Amygdala (tissue), 56 donors: ENCODE measurements at regions not wholly inside any gene's neighbourhood (a gene's known extent, or its start where the extent isn't known, plus 50 kb on each side); places are given as distances from the start of the nearest gene placed in this dataset.
A peak's percentile ranks its signal among the peaks of the same experiment; 100 is the strongest.

Experiments used
- DNase-seq, 56 donors: peaks; one replicate each; lab custom pipeline; 2025; lab: John Stamatoyannopoulos, UW

DNA sequence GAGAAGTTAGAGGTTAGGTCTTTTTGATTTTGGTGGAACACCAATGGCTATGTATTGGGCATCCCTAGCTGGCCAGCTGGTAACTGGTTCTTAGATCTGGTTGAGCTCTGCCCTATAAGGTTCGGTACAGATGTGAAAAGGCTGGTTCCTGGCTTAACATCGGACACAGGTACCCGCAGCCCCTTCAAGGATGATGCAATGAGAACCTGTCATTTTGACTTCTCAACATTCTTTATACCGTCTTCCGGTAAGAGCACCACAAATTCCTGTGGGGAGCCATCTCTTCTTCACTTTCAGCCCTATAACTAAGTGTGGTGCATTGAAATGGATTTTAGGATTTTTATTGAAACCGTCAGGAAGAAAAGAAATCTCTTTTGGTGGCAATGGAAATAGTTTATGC lies 222.8 kb downstream of the ADAMTS9 start:
- DNase-seq, result no peak

DNA sequence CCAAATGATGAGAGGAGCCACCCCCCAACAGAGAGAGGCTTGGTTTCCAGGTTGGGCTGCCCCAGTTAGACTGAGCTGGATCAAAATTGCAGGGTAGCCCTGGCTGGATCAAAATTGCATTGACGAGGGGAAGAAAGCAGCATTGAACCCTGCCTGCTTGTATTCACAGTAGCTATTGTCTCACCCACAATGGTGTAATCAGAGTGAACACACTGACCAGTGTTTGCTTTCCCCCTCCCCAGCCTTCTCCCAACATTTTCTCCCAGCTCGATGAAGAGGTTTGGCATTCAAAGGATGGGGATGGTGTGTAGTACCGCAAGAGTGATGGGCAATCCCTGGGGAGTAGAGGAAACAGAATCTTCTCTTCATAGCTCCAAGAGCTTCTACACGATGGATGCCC lies 223.8 kb downstream of the ADAMTS9 start:
- DNase-seq, result peak in 33 of 56 donors; percentile 6 to 76 (median 36)

DNA sequence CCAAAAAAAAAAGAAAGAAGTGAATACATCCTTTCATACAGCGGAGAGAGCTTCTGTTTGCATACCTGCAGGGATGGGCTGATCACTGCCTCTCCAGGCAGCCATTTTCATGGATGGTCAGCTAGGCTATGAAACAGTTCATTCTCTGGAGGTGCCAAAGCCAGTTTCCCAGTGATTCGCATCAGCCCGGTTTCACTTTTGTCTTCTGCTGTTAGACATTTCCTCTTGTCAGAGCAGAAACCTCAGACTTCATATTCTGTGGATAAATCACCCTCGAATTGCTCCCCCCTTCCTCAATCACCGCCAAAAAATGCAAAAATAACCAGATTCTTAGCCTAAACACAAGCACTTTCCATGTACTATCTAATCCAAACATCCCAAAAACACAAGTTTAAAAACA lies 225.6 kb downstream of the ADAMTS9 start:
- no peak for DNase-seq

DNA sequence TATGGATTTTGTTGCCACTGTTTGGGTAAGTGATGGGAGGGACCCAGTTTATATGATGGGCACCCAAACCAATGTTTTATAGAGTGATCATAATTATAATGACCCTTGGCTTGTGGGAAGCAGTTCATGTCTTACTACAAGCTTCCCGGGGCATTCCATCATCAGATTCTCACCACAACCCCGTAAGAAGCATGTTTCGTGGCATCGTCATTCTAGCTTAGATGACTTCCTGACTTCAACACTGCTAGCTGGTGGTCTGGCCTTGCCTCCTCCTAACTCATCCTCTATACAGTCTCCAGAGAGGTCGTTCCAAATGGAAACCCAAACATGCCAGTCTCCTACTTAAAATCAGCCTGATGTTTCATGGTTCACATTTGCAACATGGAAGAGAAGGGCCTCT lies 226.9 kb downstream of the ADAMTS9 start:
- no peak for DNase-seq

DNA sequence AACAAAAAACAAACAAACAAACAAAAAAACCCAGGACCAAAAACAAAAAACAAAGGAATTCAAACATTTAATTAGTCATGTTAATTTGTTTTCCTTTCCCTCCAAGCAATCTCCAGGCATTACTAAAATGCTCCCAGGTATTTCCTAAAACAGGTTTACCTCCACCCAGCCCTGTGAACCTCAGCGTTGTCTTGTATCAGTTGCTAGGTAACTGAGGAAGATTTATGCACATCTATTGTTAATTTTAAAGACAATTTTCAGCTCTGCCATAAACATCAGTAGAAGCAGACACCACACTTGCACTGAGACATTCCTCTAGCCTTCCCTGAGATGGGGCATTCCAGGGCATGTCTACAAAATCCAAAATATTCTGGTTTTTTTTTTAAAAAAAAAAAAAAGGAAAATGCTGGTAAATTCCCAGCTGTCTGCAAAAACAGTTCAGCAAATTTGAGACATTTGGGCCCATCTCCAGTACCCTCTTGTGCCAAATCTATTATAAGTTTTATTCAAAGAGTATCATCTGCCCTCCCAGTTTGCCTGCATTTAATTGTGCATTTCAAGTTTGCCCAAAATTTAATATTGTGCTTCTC lies 227.6 kb downstream of the ADAMTS9 start:
- no peak for DNase-seq

DNA sequence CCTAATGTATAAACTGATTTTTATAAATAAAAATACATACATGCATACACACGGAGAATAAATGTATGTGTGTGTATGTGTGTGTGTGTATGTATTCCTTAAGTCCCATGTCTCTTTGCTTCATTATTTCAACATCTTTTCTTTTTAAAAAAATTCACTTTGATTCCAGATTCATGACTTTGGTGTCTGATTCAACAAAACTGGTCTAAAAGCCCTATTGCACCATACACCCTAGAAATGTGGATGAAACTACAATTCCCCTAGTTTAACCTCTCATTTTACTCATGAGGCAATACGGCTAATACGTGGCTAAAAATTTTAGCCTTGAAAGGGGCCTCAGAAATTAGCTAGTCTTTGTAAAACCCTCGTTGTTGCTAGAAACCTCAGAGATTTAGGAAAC lies 228.1 kb downstream of the ADAMTS9 start:
- no peak for DNase-seq

DNA sequence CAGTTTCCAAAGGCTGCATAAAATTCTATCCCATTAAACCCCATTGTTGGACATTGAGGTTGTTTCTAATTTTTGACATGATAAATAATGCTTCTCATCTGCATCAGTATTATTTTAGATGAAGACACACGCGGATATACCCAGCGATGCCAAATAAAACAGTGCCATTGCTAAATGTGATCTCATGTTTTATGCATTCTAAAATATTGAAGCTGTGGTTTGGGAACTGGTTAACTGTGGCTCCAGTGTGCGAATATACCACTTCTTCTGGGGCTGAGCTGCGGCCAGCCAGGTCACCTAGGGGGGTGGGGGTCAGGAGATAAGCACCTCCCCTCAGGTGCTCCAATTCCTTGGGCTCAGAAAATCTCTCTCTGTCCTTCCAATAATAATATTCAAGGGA lies 230.0 kb downstream of the ADAMTS9 start:
- DNase-seq, result no peak

DNA sequence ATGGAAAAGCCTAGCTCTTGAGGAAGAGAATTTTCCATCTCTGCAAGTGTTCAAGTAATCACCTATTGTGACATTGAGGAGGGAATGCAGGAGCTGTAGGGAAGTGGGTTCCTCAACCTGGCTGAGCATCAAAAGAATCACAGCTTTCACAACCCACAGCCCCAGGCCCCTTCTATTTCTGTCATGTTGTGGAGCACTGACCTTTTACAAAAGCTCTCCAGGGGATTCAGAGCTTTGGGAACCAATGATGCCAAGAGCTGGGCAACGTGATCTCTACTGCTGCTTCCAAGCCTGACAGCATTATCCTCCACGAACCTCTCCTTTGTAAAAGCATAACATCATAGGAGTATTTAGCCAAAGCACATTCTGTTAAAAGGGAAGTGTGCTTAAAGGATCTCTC lies 231.1 kb downstream of the ADAMTS9 start:
- no peak for DNase-seq

DNA sequence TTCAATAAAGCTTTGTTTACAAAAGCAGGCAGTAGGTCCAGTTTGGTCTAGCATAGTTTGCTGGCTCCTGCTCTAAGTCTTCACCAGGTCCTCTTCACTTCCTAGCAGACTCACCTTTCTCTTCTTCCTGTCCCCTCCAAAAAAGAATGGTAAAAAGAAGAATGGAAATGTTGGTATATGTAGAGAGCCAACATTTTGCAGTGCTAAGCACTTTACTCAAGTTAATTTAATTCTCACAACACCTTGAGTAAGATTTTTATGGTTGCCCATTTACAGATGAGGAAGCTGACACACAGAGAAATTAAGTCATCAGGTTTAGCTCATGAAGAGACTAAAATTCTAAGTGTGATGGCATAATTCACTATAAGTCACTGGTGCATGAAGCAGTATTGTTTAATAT lies 230.1 kb upstream of the PRICKLE2 start:
- DNase-seq, result no peak

DNA sequence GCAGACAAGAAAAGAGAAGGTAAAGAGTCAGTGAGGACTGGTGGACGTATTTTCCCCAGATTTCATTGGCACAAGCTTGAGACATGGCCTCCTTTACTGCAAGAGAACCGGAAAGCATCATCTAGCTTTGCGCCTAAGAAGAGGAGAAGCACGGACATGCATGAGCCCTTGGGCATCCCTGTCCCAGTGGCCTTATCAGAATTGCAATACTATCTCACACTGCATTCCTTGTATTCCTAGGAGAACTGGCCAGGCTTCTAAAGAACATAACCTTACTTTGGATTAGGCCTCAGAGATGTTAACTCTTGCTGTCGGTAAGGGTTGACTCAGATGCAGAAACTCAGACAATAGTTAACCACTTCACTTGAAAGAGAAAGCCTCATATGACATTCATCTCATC lies 229.5 kb upstream of the PRICKLE2 start:
- no peak for DNase-seq

DNA sequence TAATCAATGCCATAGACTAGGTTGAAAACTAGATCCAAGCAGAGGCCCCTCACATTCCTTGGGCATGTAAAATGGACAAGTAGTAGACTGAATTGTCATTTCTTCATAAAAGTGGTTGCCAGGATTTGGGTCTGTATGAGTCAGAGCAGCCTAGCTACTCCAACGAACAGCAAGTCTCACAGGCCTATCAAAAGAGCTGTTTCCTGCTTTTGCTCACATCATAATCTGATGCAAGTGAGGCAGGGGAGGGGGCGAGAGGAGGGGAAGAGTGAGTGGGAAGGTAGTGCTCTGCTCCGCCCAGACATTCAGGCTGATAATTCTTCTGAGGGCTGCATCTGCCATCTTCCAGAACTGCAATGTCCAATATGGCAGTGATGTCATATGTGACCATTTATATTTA lies 228.9 kb upstream of the PRICKLE2 start:
- no peak for DNase-seq

DNA sequence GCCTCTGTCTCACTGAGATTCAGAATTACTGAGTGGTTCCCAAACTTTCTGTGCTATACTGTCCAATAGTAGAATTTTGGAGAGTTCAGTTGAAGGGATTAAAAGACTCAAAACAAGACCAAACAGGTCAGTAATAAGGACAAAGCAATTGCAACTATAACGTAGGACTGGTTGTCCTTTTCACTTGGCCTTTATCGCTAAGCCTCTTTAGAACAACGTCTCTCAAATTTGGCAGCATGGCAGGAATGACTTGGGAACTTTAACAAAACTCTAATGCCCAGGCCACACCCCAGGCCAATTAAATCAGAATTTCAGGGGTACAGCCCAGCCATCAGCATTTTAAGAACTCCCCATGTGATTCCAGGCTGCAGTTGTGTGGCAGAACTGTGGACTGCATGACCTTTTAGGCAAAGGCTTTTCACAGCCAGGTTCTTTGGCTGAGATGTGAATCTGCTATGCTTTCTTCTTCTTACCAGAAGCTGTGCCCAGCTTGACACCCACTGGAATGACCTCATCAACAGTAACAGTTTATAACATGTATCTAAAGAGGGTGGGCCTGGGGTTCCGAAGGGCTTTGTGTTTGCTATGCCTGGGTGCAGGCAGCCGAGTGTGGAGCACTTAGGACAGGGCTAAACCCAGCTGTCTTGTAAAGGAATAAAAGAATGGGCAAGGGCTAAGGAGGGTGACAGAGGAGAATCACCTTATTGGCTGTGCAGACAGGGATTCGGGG lies 226.2 kb upstream of the PRICKLE2 start:
- no peak for DNase-seq

DNA sequence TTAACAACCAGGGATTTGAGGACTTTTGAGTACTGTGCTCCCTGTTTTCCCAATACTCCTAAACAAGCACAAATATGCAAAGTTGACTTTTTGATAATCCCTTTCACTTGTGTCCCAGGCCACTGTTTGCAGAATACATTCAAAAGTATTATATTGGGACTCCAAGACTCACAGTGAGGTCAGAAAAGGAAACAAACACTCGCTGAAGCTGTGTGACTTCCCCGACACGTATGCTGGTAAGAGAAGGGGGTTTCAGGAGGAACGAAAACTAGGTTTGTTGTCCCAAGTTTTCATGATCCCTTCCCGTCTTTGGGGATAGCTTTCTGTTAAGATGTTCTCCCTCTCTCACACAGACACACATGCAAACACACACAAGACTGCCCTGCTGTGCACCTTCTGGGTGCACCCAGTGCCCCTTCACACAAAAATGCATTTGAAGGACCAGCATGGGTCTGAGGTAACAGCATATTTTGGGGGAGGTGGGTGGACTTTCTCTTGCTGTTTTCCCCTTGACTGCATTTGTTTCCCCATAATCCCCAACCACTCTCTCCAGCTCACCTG lies 225.2 kb upstream of the PRICKLE2 start:
- DNase-seq, result no peak

DNA sequence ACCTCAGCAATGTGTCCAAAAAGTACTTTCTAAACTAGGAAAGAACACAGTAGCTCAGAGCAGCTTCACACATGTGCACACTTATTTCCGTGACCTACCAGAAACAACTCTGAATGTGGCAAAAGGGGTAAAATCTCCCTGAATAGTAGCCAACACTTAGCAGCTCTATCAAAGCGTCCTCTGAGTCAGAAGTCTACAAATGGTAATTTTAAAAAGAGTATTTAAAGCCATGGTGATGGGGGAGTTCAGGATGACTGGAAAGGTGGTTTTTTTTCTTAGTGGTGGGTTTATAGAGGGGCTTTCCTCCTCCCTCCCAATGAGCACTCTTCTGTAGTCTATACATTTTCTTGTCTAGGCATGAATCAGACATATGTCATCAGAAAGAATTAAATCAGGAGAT lies 223.8 kb upstream of the PRICKLE2 start:
- no peak for DNase-seq

DNA sequence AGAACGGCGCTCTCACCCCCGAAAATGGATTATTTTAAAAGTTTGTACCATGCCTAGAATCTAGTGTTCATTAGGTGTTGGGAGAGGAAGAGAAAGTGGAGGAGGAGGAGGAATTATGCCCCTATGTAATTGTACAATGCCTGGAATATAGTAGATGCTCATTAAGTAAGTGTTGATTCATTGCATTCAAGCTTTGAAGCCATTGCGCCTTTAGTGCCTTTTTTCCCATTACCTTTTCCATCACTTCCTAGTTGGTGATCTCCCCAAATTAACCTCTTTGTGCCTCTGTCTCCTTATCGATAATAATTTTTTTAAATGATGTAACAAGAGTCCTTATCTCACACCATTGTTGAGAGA lies 220.7 kb upstream of the PRICKLE2 start:
- no peak for DNase-seq

DNA sequence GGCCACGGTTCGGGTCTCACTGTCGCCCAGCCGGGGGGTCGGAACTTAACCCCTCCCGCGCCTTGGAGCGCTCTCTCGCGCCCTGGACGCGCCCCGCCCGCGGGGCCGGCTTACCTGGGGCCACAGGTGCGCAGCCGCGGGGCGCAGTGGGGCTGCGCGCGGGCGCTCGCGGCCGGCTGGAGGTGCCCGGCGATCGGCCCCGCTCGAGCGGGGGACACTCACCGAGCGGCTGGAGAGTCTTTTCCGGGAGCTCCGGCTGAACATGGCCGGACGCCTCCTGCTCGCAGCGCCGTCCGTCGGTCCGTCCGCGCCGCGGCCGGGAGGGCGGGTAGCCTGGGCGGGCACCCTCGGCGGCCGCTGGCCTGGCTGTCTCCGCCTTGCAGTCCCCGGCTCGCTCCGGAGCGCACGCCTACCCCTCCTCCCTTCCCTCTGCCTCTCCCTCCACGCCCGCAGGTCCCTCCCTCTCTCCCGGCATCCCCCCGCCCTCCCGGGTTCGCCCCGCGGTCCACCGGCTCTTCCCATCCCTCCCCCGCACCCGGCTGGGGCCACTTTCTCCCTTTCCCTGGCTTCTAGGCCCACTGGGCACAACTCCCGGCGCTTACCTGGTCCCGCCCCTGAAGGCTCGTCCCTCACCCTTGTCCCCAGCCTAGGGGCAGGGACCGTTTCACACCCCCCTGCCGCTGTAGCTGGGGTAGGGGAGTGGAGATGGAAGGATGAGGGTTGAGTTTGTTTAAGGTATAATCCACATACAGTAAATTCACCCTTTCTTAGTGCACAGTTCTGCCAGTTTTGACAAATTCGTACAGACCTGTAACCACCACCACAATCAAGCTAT lies 220.1 kb upstream of the PRICKLE2 start:
- peak in 2 of 56 donors; percentile 3 to 22 for DNase-seq

DNA sequence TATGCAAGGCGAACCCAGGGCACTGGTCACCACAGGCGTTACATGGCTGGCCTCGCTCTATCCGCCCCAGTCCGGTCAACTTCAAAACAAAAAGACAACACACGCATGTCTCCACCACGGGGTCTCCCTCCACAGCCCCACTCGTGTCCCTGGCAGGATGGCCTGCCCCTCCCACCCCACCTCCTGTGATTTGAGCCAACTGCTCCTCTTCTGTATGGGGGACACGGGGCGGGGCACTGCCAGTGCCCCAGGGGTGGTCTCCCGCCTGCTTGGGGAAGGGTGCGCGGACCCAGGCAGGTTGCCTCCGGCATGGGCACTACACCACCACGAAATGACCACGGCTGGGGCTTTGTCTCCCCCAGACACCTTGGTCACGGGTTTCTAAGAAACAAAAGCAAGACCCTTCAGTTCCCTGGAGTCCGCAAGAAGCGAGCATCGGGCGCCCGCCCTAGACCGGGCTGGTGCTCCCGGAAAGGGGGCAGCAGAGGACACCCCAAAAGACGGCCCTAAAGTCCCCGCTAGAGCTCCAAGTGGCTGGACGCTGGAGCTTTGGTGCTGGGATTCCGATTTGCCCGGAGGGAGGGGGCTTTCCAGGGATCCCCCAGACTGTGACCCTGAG lies 219.3 kb upstream of the PRICKLE2 start:
- peak in 1 of 56 donors; percentile 19 for DNase-seq

DNA sequence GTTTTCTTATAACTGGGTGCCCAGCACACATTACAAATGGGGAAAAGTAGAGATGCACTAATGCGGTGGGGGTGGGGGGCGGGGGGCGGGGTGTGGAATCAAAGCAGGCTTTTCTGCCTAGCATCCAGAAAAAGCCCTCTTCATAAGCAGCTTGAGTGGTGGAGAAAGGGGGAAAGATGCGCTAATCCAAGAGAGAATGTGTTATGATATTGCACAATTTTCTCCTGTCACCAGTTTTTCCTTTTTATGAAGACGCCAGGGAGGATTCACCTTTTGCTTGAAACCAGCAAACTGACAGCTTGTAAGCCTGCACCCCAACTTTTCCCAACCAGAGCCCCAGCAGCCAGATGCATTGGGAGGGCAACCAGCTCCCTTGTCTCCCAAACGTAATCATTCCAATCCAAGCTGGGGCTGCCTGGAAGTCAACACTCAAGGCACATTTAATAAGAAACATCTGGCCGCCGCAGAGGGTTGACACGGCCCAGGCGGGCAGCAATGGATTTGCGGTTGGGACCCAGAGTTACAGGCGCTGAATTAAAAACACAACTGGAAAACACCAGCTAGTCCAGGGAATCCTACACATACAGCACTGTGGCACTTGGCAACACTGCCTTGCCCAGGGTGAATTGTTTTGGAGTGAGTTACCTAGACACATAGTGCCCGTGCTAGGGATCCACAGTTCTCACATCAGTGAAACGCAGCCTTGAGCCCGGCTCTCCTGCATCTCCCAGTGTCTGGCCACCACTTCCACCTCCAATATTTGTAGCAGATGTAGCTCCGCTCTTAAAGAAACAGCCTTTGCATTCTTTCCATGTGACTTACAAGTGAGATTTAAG lies 218.5 kb upstream of the PRICKLE2 start:
- DNase-seq, result peak in 2 of 56 donors; percentile 2 to 4

DNA sequence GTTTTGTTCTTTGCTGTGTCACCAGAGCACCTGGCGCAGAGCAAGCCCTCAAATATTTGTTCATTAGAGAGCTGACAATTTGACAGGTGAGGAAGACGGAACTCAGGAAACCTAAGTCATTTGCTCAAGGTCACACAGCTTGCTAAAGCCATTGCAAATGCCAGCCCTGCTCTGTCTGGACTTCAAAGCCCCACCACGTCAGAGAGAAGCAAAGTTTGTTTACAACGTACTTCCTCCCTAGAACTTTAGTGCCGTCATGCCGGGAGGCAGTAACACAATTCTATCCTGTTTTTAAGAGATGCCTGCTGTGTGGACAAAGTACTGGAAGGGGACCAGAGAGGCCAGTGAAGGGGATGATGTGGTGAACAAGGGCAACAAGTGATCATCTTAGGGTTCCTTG lies 216.6 kb upstream of the PRICKLE2 start:
- DNase-seq, result no peak

DNA sequence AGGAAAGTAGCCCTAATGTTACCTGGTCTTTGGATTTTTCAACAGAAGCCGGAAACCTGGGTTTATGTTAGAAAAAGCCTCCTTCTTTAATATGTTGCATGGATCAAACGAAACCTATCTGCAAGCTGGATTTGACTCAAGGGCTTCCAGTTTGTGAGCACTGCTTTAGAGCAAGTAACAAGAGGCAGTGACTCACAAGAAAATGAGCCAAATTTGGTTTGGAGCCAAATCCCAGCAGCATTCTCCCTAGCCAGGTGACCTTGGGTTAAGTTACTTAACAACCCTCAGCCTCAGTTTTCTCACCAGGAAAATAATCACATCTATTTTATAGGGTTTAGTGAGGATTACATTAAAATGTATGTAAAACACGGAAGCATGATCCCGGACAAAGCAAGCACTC lies 215.2 kb upstream of the PRICKLE2 start:
- peak in 3 of 56 donors; percentile 16 to 37 (median 30) for DNase-seq
